Medulla oblongata (tissue), 1 donor: ENCODE measurements at regions not wholly inside any gene's neighbourhood (a gene's known extent, or its start where the extent isn't known, plus 50 kb on each side); places are given as distances from the start of the nearest gene placed in this dataset.

Experiments
- DNase-seq: peaks from one replicate; pipeline ENCODE4 v3.0.0-alpha.2; 2015; ENCODE audit errors: extremely low spot score

DNA sequence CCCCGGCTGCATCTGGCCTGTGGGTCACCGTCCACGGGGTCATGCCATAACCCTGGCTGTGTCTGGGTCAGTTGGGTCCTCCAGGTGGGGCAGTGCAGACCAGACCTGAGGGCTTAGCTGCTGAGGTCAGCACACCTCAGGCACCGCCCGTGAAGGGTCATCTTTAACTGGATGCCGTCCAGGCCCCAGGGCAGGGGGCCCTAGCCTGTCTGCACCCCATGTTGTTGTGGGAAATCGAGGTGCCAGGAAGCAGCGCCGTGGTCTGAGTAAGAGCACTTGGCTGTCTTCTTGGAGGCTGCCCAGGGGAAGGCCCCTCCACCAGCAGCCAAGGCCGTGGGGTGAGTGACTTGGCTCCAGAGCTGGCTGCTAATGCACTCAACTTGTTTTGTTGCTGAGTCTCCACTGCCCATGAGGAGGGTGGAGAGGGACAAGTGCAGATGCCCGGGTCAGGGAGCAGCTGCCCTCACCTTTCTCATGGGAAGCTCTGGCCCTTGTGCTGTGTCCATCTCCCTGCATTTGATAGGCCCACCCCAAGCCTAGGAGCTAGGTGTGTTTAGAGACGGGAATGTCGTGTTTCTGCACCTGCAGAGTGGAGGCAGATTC lies 317.2 kb downstream of the TMEM121 start:
- DNase-seq, result no peak

DNA sequence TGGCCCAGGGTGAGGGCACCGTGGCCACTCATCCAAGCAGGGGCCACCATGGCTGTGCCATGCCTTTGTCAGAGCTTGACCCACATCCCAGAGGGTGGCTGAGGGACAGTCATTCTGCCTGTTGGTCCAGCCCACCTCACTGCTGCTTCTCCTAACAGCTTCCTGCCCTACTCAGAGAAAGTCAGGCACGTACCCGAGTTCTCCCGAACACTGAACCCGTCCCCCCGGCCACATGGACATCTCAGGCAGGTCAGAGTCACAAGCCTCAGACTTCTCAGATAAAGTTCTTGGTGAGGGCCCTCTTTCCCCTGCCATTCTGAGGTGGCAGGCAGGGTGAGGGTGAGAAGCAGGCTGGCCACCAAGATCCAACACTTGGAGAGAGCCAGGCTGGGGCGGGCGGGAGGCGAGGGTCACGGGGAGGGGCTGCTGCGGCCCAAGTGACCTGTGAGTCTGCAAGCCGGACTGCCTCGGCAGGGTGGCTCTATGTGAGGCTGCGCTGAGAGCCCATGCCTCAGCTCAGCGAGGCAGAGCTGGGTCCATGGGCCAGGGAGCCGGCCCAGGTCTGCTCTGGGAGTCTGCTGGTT lies 317.8 kb downstream of the TMEM121 start:
- no peak for DNase-seq

- DNase-seq, result no peak
Measured at GRCh38 chr14:105844810-105845724, 318.7 kb downstream of the TMEM121 start.

DNA sequence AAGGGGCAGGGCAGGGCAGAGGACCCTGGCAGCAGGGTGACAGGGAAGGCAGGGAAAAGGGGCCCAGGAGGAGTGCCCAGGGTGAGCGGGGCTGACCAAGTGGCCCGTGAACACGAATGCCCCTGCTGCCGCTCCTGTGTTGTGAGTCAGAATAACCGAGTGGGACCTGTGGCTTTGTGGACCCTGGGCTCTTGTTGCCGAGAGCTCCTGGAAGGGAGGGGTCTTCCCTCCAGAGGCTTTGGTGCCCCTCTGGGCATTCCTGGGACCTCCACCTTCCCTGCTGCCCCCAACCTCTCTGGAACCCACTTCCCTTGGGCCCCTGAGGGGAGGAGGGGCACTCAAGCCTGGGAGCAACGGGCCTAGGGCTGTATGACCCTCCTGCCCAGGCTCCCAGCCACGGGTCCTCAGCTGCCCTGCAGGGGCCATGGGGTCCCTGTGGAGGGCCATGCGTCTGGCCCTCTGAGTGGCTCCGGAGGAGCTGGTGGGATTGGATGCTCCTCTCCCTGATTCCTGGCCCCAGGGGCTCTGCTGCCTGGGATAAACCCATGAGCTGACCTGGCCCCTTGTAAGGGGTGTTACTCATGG lies 319.4 kb downstream of the TMEM121 start:
- DNase-seq, result no peak

GRCh38 chr14:105846312-105846711 lies 319.9 kb downstream of the TMEM121 start:
- DNase-seq, result no peak

GRCh38 chr14:105847400-105847799 lies 321.0 kb downstream of the TMEM121 start:
- DNase-seq, result no peak

DNA sequence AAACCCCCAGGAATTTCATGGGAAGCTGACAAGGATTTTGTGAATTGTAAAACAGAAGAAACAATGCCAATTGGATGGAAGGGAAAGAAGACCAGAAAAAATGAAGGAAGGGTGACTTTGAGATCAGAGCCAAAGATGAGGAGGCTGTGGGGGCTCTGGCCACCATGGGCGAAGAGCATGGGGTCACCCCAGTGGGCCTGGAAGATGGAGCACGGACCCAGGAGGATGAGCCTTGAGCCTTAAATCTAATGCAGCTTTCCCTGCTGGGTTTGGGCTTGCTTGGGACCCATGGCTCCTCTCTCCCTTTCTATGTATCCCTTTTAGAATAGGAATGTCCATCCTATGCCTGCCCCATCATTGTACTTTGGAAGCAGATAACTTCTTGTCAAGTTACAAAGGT lies 322.2 kb downstream of the TMEM121 start:
- no peak for DNase-seq

- DNase-seq, result no peak
Measured at GRCh38 chr14:105849933-105850626, 323.7 kb downstream of the TMEM121 start.

GRCh38 chr14:105850853-105851581 lies 324.6 kb downstream of the TMEM121 start:
- no peak for DNase-seq

GRCh38 chr14:105851716-105852377 lies 325.5 kb downstream of the TMEM121 start:
- no peak for DNase-seq

- DNase-seq, result no peak
Measured at GRCh38 chr14:105852378-105853088, 326.1 kb downstream of the TMEM121 start.

- no peak for DNase-seq
Measured at GRCh38 chr14:105853089-105853906, 326.9 kb downstream of the TMEM121 start.

DNA sequence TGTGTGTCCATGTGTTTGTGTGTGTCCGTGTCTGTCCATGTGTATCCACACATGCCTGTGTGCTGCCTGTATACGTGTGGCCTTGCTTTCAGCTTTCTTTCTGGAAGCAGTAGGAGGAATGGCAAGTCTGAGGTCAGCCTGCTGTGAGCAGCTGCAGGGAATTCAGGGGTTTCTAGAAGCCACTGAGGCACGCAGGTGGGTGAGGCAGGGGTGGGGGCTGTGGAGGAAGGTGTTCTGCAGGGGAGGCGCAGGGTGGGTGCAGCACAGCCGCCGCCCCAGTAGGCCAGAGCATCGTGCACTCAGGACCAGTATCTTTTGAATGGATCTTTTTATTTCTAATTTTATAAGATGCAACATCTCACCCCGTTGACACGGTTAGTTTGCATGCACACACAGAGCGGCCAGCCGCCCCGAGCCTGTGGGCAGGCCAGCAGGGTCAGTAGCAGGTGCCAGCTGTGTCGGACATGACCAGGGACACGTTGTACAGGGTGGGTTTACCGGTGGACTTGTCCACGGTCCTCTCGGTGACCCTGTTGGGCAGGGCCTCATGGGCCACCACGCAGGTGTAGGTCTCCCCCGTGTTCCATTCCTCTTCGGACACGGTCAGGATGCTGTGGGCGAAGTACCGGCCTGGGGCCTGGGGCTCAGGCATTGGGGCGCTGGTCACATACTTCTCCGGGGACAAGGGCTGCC lies 327.7 kb downstream of the TMEM121 start:
- no peak for DNase-seq

- no peak for DNase-seq
Measured at GRCh38 chr14:105854600-105855245, 328.3 kb downstream of the TMEM121 start.

- no peak for DNase-seq
Measured at GRCh38 chr14:105855246-105855892, 329.0 kb downstream of the TMEM121 start.

GRCh38 chr14:105855893-105856675 lies 329.7 kb downstream of the TMEM121 start:
- DNase-seq, result no peak
